ENCODE measurements at regions not wholly inside any gene's neighbourhood (a gene's known extent, or its start where the extent isn't known, plus 50 kb on each side); places are given as distances from the start of the nearest gene placed in this dataset.

DNA sequence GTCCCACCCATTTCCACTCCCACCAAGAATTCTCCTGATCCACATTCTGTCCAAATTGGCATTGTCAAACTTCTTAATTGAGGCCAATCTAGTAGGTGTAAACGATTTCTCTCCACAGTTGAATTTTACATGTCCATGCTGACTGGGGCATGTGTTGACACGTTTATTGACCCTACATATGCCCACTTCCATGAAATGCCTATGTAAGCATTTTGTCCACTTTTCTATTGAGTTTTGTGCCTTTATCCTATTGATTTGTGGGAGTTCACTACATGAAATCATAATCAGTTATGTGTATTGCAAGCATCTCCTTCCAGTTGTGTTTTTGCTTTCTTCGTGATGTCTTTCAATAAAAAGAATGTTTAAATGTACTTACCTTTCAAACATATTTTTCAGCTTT is 141.7 kb upstream of the NSMCE3 start (continued):
- TF ChIP-seq, protein P1, sequence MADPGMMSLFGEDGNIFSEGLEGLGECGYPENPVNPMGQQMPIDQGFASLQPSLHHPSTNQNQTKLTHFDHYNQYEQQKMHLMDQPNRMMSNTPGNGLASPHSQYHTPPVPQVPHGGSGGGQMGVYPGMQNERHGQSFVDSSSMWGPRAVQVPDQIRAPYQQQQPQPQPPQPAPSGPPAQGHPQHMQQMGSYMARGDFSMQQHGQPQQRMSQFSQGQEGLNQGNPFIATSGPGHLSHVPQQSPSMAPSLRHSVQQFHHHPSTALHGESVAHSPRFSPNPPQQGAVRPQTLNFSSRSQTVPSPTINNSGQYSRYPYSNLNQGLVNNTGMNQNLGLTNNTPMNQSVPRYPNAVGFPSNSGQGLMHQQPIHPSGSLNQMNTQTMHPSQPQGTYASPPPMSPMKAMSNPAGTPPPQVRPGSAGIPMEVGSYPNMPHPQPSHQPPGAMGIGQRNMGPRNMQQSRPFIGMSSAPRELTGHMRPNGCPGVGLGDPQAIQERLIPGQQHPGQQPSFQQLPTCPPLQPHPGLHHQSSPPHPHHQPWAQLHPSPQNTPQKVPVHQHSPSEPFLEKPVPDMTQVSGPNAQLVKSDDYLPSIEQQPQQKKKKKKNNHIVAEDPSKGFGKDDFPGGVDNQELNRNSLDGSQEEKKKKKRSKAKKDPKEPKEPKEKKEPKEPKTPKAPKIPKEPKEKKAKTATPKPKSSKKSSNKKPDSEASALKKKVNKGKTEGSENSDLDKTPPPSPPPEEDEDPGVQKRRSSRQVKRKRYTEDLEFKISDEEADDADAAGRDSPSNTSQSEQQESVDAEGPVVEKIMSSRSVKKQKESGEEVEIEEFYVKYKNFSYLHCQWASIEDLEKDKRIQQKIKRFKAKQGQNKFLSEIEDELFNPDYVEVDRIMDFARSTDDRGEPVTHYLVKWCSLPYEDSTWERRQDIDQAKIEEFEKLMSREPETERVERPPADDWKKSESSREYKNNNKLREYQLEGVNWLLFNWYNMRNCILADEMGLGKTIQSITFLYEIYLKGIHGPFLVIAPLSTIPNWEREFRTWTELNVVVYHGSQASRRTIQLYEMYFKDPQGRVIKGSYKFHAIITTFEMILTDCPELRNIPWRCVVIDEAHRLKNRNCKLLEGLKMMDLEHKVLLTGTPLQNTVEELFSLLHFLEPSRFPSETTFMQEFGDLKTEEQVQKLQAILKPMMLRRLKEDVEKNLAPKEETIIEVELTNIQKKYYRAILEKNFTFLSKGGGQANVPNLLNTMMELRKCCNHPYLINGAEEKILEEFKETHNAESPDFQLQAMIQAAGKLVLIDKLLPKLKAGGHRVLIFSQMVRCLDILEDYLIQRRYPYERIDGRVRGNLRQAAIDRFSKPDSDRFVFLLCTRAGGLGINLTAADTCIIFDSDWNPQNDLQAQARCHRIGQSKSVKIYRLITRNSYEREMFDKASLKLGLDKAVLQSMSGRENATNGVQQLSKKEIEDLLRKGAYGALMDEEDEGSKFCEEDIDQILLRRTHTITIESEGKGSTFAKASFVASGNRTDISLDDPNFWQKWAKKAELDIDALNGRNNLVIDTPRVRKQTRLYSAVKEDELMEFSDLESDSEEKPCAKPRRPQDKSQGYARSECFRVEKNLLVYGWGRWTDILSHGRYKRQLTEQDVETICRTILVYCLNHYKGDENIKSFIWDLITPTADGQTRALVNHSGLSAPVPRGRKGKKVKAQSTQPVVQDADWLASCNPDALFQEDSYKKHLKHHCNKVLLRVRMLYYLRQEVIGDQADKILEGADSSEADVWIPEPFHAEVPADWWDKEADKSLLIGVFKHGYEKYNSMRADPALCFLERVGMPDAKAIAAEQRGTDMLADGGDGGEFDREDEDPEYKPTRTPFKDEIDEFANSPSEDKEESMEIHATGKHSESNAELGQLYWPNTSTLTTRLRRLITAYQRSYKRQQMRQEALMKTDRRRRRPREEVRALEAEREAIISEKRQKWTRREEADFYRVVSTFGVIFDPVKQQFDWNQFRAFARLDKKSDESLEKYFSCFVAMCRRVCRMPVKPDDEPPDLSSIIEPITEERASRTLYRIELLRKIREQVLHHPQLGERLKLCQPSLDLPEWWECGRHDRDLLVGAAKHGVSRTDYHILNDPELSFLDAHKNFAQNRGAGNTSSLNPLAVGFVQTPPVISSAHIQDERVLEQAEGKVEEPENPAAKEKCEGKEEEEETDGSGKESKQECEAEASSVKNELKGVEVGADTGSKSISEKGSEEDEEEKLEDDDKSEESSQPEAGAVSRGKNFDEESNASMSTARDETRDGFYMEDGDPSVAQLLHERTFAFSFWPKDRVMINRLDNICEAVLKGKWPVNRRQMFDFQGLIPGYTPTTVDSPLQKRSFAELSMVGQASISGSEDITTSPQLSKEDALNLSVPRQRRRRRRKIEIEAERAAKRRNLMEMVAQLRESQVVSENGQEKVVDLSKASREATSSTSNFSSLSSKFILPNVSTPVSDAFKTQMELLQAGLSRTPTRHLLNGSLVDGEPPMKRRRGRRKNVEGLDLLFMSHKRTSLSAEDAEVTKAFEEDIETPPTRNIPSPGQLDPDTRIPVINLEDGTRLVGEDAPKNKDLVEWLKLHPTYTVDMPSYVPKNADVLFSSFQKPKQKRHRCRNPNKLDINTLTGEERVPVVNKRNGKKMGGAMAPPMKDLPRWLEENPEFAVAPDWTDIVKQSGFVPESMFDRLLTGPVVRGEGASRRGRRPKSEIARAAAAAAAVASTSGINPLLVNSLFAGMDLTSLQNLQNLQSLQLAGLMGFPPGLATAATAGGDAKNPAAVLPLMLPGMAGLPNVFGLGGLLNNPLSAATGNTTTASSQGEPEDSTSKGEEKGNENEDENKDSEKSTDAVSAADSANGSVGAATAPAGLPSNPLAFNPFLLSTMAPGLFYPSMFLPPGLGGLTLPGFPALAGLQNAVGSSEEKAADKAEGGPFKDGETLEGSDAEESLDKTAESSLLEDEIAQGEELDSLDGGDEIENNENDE (IDR thresholded peaks at IDR 0.05; ENCODE audit: insufficient replicate concordance, low read length), result no peak
- TF ChIP-seq, protein P2, sequence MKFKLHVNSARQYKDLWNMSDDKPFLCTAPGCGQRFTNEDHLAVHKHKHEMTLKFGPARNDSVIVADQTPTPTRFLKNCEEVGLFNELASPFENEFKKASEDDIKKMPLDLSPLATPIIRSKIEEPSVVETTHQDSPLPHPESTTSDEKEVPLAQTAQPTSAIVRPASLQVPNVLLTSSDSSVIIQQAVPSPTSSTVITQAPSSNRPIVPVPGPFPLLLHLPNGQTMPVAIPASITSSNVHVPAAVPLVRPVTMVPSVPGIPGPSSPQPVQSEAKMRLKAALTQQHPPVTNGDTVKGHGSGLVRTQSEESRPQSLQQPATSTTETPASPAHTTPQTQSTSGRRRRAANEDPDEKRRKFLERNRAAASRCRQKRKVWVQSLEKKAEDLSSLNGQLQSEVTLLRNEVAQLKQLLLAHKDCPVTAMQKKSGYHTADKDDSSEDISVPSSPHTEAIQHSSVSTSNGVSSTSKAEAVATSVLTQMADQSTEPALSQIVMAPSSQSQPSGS (IDR thresholded peaks at IDR 0.05; ENCODE audit: low read length), result no peak
- TF ChIP-seq EP300 (IDR thresholded peaks at IDR 0.05; ENCODE audit: borderline replicate concordance in 1 of 2, low read depth in 2 of 2, low read length in 2 of 2) (no peak), NRF1 (IDR thresholded peaks at IDR 0.05; ENCODE audit: low read depth, low read length) (no peak)

Measured in H1 (cell line).